Nephron progenitor cell (in vitro differentiated cells): ENCODE measurements at regions not wholly inside any gene's neighbourhood (a gene's known extent, or its start where the extent isn't known, plus 50 kb on each side); places are given as distances from the start of the nearest gene placed in this dataset.
"Not testable (repeated sequence)": the region's sequence is repeated elsewhere in the genome, so short reads cannot be mapped to it uniquely, and the experiment has no call there.

Experiments
- DNase-seq: peaks from one replicate; pipeline ENCODE4 v3.0.0; 2021
- H3K27ac Mint-ChIP-seq: 2 replicates; pipeline ENCODE4 v1.8.0; 2021; ENCODE audit warnings: mild to moderate bottlenecking, moderate library complexity, mixed read lengths
- H3K27me3 Mint-ChIP-seq: 2 replicates; pipeline ENCODE4 v1.8.0; 2021; ENCODE audit warnings: mild to moderate bottlenecking, low read depth, mixed read lengths; ENCODE audit not compliant: poor library complexity
- H3K36me3 Mint-ChIP-seq: 2 replicates; pipeline ENCODE4 v1.8.0; 2021; ENCODE audit warnings: low read depth, mixed read lengths
- H3K4me1 Mint-ChIP-seq: 2 replicates; pipeline ENCODE4 v1.8.0; 2021; ENCODE audit warnings: mixed read lengths
- H3K4me3 Mint-ChIP-seq: 2 replicates; pipeline ENCODE4 v1.8.0; 2021; ENCODE audit warnings: mild to moderate bottlenecking, moderate library complexity, mixed read lengths
- H3K9me3 Mint-ChIP-seq: 2 replicates; pipeline ENCODE4 v1.8.0; 2021; ENCODE audit warnings: mild to moderate bottlenecking, moderate library complexity, mixed read lengths
- CTCF ChIP-seq: fragments of 200-600 bp; sonication (generic); IDR thresholded peaks from 2 replicates; pipeline ENCODE4 v1.5.0; 2021; ENCODE audit warnings: antibody characterized with exemption

GRCh38 chr7:131933751-131934289 lies 377.4 kb upstream of the PODXL start:
- peaks cover 59% of the 10 kb centered on the region for H3K27me3 Mint-ChIP-seq
- no peaks in the 10 kb centered on the region for H3K36me3 Mint-ChIP-seq
- TF ChIP-seq CTCF = no peak

GRCh38 chr7:131933219-131933618 lies 376.8 kb upstream of the PODXL start:
- H3K4me3 Mint-ChIP-seq, DNase-seq, H3K9me3 Mint-ChIP-seq, H3K27ac Mint-ChIP-seq, H3K36me3 Mint-ChIP-seq, H3K4me1 Mint-ChIP-seq: not testable (repeated sequence)
- H3K27me3 Mint-ChIP-seq = peaks cover 61% of the 10 kb centered on the region

More at GRCh38 chr7:131933751-131934289, 377.4 kb upstream of the PODXL start:
- Mint-ChIP-seq H3K4me1 (no peaks in the 10 kb centered on the region), H3K4me3 (no peak overlapping the region), H3K9me3 (no peaks in the 10 kb centered on the region), H3K27ac (no peak overlapping the region)
- no peak for DNase-seq

GRCh38 chr7:131932271-131932670 lies 375.8 kb upstream of the PODXL start:
- H3K4me3 Mint-ChIP-seq = no peak overlapping the region
- H3K27ac Mint-ChIP-seq = no peak overlapping the region
- H3K9me3 Mint-ChIP-seq = no peaks in the 10 kb centered on the region
- H3K36me3 Mint-ChIP-seq = no peaks in the 10 kb centered on the region
- DNase-seq = no peak
- no peak for TF ChIP-seq CTCF
- no peaks in the 10 kb centered on the region for H3K4me1 Mint-ChIP-seq
- H3K27me3 Mint-ChIP-seq = peaks cover 59% of the 10 kb centered on the region

- Mint-ChIP-seq H3K36me3 (no peaks in the 10 kb centered on the region), H3K4me1 (no peaks in the 10 kb centered on the region), H3K9me3 (no peaks in the 10 kb centered on the region), H3K4me3 (no peak overlapping the region), H3K27me3 (peaks cover 65% of the 10 kb centered on the region), H3K27ac (no peak overlapping the region)
- no peak for DNase-seq
- no peak for TF ChIP-seq CTCF
Measured at GRCh38 chr7:131931370-131931769, 374.9 kb upstream of the PODXL start.

GRCh38 chr7:131929632-131930031 lies 373.2 kb upstream of the PODXL start:
- H3K36me3 Mint-ChIP-seq = no peaks in the 10 kb centered on the region
- no peak overlapping the region for H3K27ac Mint-ChIP-seq
- no peak for TF ChIP-seq CTCF
- no peaks in the 10 kb centered on the region for H3K9me3 Mint-ChIP-seq
- DNase-seq = no peak
- no peaks in the 10 kb centered on the region for H3K4me1 Mint-ChIP-seq
- no peak overlapping the region for H3K4me3 Mint-ChIP-seq
- peaks cover 59% of the 10 kb centered on the region for H3K27me3 Mint-ChIP-seq

- no peak overlapping the region for H3K27ac Mint-ChIP-seq
Measured at GRCh38 chr7:131927770-131928423, 371.5 kb upstream of the PODXL start.

More at GRCh38 chr7:131927770-131928423, 371.5 kb upstream of the PODXL start:
- TF ChIP-seq CTCF = no peak
- Mint-ChIP-seq H3K4me3 (no peak overlapping the region), H3K4me1 (no peaks in the 10 kb centered on the region), H3K27me3 (peaks cover 52% of the 10 kb centered on the region), H3K36me3 (no peaks in the 10 kb centered on the region), H3K9me3 (no peaks in the 10 kb centered on the region)
- no peak for DNase-seq
